ENCODE measurements at regions not wholly inside any gene's neighbourhood (a gene's known extent, or its start where the extent isn't known, plus 50 kb on each side); places are given as distances from the start of the nearest gene placed in this dataset.

DNA sequence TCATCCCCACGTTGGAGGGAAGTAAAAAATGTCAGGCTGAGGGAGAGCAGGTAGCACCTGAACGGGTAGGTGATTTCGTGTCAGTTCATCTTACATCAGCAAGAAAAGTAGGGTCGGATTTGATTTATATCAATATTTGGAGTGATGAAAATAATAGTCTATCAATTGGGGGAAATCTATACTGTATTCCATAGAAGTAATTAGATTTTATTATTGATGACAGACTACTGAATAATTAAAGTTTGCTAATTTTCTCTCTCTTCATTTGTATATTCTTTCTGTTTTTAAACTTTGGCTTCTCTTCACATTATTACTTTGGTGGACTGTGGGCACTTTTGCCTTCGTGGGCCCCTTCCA is 78.4 kb downstream of the OLIG3 start:
- Histone ChIP-seq H3K9ac (ENCODE audit: low read depth, low read length) (no peak overlapping the region), H3K27me3 (ENCODE audit: insufficient read depth, low read length, poor library complexity) (no peaks in the 10 kb centered on the region), H3K4me3 (ENCODE audit: low read depth in 1 of 2, low read length in 2 of 2) (no peak overlapping the region), H3K27ac (ENCODE audit: low read length) (no peak overlapping the region), H4K20me1 (ENCODE audit: insufficient read depth, low read length) (no peaks in the 10 kb centered on the region), H3K4me2 (ENCODE audit: insufficient read depth, low read length) (no peak overlapping the region), H2AFZ (ENCODE audit: low read depth, low read length) (no peak overlapping the region), H3K36me3 (ENCODE audit: insufficient read depth, low read length) (no peaks in the 10 kb centered on the region), H3K79me2 (ENCODE audit: insufficient read depth, low read length) (no peaks in the 10 kb centered on the region), H3K4me1 (ENCODE audit: insufficient read depth, low read length) (no peaks in the 10 kb centered on the region), H3K9me3 (ENCODE audit: insufficient read depth, low read length, severe bottlenecking) (no peaks in the 10 kb centered on the region)
- no peak for TF ChIP-seq EZH2 (IDR thresholded peaks at IDR 0.05; ENCODE audit: borderline replicate concordance, low read depth, low read length, severe bottlenecking)
- TF ChIP-seq, protein P1, sequence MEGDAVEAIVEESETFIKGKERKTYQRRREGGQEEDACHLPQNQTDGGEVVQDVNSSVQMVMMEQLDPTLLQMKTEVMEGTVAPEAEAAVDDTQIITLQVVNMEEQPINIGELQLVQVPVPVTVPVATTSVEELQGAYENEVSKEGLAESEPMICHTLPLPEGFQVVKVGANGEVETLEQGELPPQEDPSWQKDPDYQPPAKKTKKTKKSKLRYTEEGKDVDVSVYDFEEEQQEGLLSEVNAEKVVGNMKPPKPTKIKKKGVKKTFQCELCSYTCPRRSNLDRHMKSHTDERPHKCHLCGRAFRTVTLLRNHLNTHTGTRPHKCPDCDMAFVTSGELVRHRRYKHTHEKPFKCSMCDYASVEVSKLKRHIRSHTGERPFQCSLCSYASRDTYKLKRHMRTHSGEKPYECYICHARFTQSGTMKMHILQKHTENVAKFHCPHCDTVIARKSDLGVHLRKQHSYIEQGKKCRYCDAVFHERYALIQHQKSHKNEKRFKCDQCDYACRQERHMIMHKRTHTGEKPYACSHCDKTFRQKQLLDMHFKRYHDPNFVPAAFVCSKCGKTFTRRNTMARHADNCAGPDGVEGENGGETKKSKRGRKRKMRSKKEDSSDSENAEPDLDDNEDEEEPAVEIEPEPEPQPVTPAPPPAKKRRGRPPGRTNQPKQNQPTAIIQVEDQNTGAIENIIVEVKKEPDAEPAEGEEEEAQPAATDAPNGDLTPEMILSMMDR (IDR thresholded peaks at IDR 0.05; ENCODE audit: borderline replicate concordance, extremely low read depth, low read length, poor library complexity, severe bottlenecking): no peak
- ATAC-seq (ENCODE audit: insufficient read depth, low read depth): no peak
- DNase-seq: no peak

DNA sequence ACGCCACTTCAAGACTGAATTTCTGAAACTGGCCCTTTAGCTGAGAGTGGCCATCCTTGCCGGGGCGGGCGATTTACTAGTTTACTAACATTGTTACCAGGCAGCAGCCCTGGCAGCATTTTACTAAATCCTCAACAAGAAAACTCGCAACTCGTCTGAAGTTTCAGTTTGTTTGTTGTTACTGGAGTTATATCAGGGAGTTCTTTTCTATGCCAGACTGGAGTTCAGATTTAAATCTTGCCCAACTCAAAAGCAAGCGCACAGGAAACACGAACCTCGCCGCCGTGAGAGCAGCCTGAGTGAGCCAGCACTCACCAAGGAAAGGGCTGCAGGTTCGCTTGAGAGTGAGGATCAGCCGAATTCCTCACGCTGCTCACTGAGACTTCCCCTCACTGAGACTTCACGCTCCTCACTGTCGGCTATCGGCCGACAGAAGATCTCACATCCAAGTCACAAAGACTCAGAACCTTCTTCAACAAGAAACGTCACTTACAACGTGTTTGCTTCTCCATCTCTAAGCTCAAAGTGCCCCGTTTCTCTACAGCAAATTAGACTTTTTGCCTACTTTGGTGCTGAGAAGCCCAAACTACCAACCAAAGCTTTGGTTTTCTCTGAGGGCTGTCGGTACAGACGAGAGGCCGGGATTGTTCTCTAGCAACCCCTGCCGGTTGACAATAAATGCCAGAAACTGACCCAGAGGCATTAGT is 78.9 kb downstream of the OLIG3 start:
- Histone ChIP-seq H3K27me3 (ENCODE audit: insufficient read depth, low read length, poor library complexity) (no peaks in the 10 kb centered on the region), H3K9me3 (ENCODE audit: insufficient read depth, low read length, severe bottlenecking) (no peaks in the 10 kb centered on the region), H3K9ac (ENCODE audit: low read depth, low read length) (no peak overlapping the region), H3K4me3 (ENCODE audit: low read depth in 1 of 2, low read length in 2 of 2) (no peak overlapping the region), H3K4me1 (ENCODE audit: insufficient read depth, low read length) (no peaks in the 10 kb centered on the region), H2AFZ (ENCODE audit: low read depth, low read length) (0 out of 2 replicates have a peak overlapping the region, but pooled peaks have one; percentile 6), H3K27ac (ENCODE audit: low read length) (no peak overlapping the region), H3K79me2 (ENCODE audit: insufficient read depth, low read length) (no peaks in the 10 kb centered on the region), H3K36me3 (ENCODE audit: insufficient read depth, low read length) (no peaks in the 10 kb centered on the region), H3K4me2 (ENCODE audit: insufficient read depth, low read length) (no peak overlapping the region), H4K20me1 (ENCODE audit: insufficient read depth, low read length) (no peaks in the 10 kb centered on the region)
- DNase-seq (no peak), ATAC-seq (ENCODE audit: insufficient read depth, low read depth) (no peak)
- TF ChIP-seq EZH2 (IDR thresholded peaks at IDR 0.05; ENCODE audit: borderline replicate concordance, low read depth, low read length, severe bottlenecking): no peak
- TF ChIP-seq, protein P1 (IDR thresholded peaks at IDR 0.05; ENCODE audit: borderline replicate concordance, extremely low read depth, low read length, poor library complexity, severe bottlenecking): peak; percentile 3

DNA sequence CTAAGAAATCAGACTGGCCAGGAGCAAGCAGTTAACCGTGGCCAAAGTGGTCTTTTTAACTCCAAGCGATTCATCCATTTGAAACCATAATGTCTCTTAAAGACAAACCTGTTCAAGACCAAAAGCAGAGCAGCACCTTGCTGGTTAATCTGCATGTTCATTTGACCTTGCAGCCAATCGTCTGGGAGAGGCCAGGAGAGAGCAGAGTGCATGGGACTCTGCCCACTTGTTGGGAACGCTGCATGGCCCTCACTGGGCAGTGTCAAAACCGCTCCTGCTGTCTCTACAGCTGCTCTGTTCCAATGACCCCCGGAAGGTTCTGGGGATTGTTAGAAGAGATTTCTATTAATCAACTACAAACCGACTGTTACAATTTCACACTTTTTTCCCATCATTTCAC is 79.6 kb downstream of the OLIG3 start:
- no peak for ATAC-seq (ENCODE audit: insufficient read depth, low read depth)
- TF ChIP-seq, protein P1 (IDR thresholded peaks at IDR 0.05; ENCODE audit: borderline replicate concordance, extremely low read depth, low read length, poor library complexity, severe bottlenecking): no peak
- no peak for TF ChIP-seq EZH2 (IDR thresholded peaks at IDR 0.05; ENCODE audit: borderline replicate concordance, low read depth, low read length, severe bottlenecking)
- H3K4me3 ChIP-seq (ENCODE audit: low read depth in 1 of 2, low read length in 2 of 2): no peak overlapping the region
- H3K27ac ChIP-seq (ENCODE audit: low read length): no peak overlapping the region
- no peaks in the 10 kb centered on the region for H3K9me3 ChIP-seq (ENCODE audit: insufficient read depth, low read length, severe bottlenecking)
- no peaks in the 10 kb centered on the region for H3K36me3 ChIP-seq (ENCODE audit: insufficient read depth, low read length)
- no peaks in the 10 kb centered on the region for H4K20me1 ChIP-seq (ENCODE audit: insufficient read depth, low read length)
- no peak for DNase-seq
- H3K27me3 ChIP-seq (ENCODE audit: insufficient read depth, low read length, poor library complexity): no peaks in the 10 kb centered on the region
- no peak overlapping the region for H3K9ac ChIP-seq (ENCODE audit: low read depth, low read length)
- no peaks in the 10 kb centered on the region for H3K79me2 ChIP-seq (ENCODE audit: insufficient read depth, low read length)
- no peak overlapping the region for H3K4me2 ChIP-seq (ENCODE audit: insufficient read depth, low read length)
- no peaks in the 10 kb centered on the region for H3K4me1 ChIP-seq (ENCODE audit: insufficient read depth, low read length)
- H2AFZ ChIP-seq (ENCODE audit: low read depth, low read length): no peak overlapping the region

Data from DND-41 (cell line).